NOMO-1 treated with dmso at 0.1 percent for 144 hours (cell line): ENCODE measurements at regions not wholly inside any gene's neighbourhood (a gene's known extent, or its start where the extent isn't known, plus 50 kb on each side); places are given as distances from the start of the nearest gene placed in this dataset.

Experiments
- DNase-seq: peaks from one replicate; lab custom pipeline; 2025; ENCODE audit not compliant: unreplicated experiment; lab: John Stamatoyannopoulos, UW

DNA sequence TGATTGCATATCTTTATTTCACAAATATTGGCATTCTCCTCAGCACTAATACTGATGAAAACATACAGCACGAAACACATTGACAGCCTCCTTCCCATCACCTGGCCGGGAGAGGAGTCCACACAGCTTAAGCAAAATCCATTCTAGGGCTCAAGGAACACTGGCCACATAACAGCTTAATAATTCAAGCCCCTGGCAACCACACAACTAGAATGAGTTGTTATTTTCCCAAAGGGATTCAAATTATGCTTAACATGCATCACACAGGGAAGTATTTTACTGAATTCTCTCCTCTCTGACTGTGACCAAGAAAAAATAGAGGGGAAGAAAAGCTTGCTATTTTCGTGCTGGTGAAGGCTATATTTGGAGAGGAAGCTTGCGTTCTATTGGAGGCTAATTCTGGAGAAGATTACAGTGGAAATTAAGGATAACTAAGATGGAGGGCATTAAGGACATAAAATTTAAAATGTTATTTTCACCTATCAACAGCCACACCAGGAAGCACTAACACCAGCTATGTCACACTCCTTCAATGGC lies 198.5 kb downstream of the ADGRG6 start:
- no peak for DNase-seq

DNA sequence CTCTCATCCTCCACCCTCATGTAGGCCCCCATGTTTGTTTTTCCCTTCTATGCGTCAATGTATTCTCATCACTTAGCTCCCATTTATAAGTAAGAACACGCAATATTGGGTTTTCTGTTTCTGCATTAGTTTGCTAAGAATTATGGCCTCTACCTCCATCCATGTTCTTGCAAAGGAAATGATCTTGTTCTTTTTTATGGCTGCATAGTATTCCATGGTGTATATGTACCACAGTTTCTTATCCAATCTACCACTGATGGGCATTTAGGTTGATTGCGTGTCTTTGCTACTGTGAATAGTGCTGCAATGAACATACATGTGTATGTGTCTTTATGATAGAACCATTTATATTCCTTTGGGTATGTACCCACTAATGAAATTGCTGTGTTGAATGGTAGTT lies 200.0 kb downstream of the ADGRG6 start:
- no peak for DNase-seq

GRCh38 chr6:142507065-142507464 lies 205.3 kb downstream of the ADGRG6 start:
- DNase-seq: no peak

- DNase-seq: no peak
Observed at GRCh38 chr6:142510211-142510610, 208.4 kb downstream of the ADGRG6 start.

- no peak for DNase-seq
Observed at GRCh38 chr6:142518126-142518525, 216.3 kb downstream of the ADGRG6 start.

- no peak for DNase-seq
Observed at GRCh38 chr6:142518761-142519160, 217.0 kb downstream of the ADGRG6 start.

DNA sequence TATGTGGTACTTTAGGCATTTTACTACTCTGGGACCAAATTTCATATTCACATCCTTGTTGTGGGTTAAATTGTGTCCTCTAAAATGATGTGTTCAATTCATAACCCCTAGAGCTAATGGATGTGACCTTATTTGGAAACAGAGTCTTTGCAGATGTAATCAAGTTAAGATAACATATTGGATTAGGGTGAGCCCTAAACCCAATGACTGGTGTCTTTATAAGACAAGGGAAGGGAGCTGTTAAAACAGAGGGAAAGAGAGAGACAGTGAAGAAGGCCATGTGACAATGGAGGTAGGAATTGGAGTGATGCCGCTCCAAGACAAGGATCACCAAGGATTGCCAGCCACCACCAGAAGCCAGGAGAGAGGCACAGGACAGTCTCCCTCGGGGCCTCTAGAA lies 220.0 kb downstream of the ADGRG6 start:
- no peak for DNase-seq

GRCh38 chr6:142523515-142524375 lies 221.9 kb downstream of the ADGRG6 start:
- no peak for DNase-seq

DNA sequence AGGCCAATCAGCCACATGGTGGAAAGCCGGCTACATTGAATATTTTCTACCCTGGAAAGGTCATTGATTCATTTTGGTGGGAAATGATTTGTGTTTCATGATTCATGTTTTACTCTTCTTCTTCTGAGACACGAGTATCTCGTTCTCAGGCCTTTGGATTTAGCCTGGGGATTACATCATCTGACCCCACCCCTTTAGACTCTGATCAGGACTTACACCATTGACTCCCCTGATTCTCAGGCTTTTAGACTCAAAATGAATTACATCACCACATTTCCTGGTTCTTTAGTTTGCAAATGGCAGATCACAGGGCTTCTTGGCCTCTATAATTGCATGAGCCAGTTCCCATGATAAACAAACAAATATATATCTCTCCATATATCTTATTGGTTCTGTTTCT lies 228.8 kb downstream of the ADGRG6 start:
- no peak for DNase-seq

DNA sequence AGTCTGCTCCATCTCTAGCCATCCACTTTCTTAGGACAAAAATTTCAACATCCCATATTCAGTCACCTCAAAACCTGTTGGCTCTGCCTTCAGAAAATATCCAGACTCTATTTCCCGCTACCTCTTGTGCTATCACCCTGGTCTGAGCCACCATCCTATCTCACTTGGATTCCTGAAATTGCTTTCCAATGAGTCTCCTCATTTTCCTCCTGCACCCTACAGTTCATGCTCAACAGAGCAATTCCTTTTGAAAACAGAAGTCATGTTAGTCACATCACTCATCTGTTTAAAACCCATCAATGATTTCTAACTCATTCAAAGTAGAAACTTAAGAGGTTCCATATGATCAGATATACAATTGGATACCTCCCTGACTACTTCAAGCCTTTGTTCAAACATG lies 229.9 kb downstream of the ADGRG6 start:
- no peak for DNase-seq

GRCh38 chr6:142534076-142534475 lies 232.3 kb downstream of the ADGRG6 start:
- DNase-seq: no peak

GRCh38 chr6:142534484-142534883 lies 232.7 kb downstream of the ADGRG6 start:
- DNase-seq: no peak

DNA sequence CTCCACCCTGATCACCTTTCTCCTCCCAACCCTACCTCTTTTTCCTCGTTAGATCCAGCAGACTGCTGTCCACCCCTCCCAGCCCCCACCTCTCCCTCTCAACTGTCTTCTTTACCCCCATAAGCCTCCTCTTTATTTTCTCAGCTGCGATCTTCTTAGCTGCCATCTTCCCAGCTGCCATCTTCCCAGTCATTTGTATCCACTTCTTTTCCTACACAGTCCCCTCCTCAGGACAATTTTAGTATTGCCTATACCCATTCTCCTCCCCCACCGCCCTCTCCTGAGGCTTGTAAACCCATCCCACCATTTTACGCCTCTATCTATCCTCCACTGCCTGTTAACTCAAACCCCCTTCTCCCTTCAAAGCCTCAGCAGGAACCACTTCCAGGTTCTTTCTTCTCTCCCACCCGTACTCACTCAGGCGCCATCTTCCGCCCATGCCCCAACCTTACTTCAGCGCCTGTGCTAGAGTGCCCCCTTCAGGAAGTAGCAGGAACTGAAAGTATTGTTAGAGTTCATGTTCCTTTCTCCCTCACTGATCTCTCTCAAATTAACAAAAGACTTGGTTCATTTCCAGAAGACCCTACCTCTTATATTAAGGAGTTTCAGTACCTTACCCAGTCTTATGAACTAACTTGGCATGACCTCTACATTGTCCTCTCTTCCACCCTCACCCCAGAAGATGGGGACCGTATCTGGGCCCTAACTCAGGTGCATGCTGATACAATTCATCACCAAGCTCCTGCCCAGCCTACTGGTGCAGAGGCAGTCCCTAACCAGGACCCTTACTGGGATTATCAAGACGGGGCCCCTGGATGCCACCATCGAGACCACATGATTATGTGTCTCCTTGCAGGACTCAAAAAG lies 236.0 kb downstream of the ADGRG6 start:
- peak; percentile 15 for DNase-seq

DNA sequence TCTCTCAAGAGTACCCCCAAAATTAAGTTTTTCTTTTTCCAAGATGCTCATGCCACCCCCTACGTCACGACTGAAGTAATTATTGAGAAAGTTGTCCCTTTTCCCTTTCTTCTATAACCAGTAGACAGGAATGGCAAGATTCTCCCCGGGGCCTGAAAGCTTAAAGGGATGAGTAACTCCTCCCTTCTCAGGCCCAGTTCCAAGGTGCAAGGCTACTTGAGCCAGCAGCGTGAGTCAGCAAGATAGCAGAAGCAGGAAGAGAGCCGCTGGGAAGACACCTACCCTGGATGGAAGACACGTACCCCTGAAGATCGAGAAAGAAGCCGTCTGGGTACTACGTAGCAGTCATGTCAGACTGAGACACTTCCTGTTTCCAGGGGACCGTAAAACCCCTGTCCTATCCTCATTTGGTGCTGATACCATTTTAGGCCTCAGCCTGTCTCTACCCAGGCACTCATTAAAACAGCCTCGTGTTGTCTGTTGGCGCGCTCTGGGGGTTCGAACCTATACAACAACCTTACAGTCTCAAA lies 241.0 kb downstream of the ADGRG6 start:
- no peak for DNase-seq

DNA sequence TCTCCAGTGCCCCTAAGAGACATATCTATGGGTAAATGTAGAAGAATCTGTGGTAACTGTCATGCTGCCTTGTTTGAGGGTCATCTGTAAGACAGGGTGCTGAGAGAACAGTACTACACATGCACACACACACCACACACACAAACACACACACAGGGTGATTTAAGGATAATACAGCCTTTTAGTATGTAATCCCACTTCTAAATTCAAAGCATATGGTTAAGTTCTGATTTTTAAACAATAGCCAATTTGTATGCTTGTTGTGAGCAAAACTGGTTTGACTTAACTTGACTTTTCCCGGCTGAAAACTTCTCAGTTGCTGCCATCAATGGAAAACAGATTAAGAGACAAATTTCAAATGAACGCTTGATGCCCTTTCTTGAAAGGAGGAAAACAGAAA lies 241.8 kb downstream of the ADGRG6 start:
- no peak for DNase-seq

GRCh38 chr6:142544199-142544838 lies 242.5 kb downstream of the ADGRG6 start:
- DNase-seq: no peak

DNA sequence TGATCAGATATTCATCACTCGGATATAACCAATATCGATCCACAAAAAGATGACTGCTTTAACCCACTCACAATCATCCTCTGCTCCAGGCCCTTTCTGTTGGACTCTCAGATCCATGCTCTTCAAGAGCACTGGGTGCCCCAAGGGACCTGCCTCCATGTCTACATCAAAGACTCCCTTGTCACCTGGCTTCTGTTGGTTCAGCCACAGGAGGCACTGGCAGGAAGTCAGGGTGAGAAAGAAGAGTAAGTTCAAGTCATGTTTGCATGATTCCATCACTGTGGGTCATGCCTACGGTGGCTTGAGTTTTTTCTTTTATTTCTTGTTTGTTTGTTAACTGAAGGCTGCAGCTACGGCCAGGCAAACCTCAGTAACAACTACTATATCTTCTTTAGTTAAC lies 243.3 kb downstream of the ADGRG6 start:
- DNase-seq: no peak

DNA sequence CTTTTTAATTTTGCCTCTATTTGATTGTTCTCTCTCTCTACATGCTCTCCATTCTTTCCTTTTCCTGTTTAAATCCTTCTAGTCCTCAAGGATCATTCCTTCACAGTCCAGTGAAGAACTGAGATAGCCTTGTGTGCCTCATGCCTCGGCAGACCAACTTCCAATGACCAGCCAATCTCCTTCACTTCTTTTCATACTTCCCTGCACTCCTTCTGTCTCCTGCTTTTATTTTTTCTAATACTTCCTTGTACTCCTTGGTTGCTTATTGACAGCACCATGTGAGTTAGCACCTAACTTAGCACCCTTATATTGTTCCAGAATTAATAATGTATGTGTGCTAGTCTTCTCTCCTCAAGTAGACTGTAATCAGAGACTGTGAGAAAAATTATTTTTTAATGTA lies 246.8 kb downstream of the ADGRG6 start:
- DNase-seq: no peak

DNA sequence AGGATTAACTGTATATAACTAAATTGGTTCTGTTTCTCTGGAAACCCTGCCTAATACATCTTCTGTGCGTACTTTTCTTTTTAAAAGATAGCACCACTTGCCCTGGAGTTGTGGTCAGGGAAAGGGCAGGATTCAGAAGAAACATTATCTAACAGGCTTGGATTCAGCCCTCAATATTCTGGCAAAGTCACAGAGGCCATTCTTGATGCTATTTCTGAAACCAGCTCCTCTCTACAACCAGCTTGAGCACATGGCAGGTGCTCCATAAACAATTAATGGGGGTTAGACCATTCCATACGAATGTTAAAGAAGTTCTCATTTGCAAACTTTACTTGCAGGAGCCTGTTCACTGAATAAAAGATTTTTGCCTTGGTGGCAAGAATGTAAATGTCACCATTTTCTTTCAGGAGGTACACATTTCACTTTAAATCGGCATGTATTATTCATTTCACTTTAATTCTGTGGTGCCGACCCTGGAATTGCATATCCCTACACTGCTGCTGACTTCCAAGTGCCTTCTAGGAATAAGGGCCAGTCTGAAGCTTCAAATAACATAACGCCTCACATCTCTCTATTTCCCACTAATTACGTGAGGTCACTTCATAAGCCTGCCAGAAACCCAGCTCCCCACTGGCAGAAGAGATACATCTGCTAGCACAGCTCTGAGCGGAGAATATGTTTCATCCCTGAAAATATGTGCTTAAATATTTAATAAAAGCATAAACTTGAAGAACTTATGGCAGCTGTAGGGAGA lies 248.7 kb downstream of the ADGRG6 start:
- no peak for DNase-seq

DNA sequence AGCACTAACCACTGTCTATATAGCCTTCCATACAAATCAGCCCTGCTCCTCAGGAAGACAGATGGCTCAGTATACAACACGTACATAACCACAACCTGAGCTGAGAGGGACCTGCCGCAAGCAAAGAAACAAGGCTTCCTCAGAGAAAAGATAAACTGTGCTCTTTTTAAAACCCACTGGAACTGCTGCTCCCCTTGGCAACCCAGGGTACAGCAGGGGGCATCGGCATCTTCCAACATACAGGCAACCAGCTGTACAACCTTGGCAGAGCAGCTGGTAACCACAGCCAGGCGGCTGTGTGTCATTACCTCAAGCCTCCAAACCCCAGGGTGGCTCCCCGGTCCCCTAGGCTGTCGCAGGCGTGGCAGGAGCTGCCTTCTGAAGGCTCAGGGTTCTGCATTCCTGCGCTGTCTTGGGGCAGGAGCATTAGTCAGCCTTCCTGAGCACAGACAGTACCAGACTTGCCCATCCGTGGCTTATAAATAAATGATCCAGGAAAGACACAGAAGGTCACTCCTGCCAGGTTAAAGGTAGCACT lies 249.5 kb downstream of the ADGRG6 start:
- no peak for DNase-seq
